HG03280 (cell line): ENCODE measurements at regions not wholly inside any gene's neighbourhood (a gene's known extent, or its start where the extent isn't known, plus 50 kb on each side); places are given as distances from the start of the nearest gene placed in this dataset.
"Not testable (repeated sequence)": the region's sequence is repeated elsewhere in the genome, so short reads cannot be mapped to it uniquely, and the experiment has no call there.

Experiments
- ATAC-seq: cut with Tn5 transposase; IDR thresholded peaks from one replicate; pipeline ENCODE4 v1.9.1; 2021; ENCODE audit warnings: mild to moderate bottlenecking, moderate library complexity; ENCODE audit not compliant: unreplicated experiment

- ATAC-seq: not testable (repeated sequence)
Observed at GRCh38 chr4:68720723-68721122, 50.3 kb upstream of the UGT2B15 start.

GRCh38 chr4:68724426-68724825 lies 54.0 kb upstream of the UGT2B15 start:
- no peak for ATAC-seq

- no peak for ATAC-seq
Observed at GRCh38 chr4:68724922-68725321, 54.5 kb upstream of the UGT2B15 start.

- ATAC-seq: peak; percentile 73
Observed at GRCh38 chr4:68732653-68733466, 62.4 kb upstream of the UGT2B15 start.

GRCh38 chr4:68734095-68734494 lies 63.6 kb upstream of the UGT2B15 start:
- ATAC-seq: no peak

- ATAC-seq: no peak
Observed at GRCh38 chr4:68735106-68735505, 64.7 kb upstream of the UGT2B15 start.

GRCh38 chr4:68736813-68737212 lies 66.4 kb upstream of the UGT2B15 start:
- ATAC-seq: no peak

- no peak for ATAC-seq
Observed at GRCh38 chr4:68738036-68738435, 67.6 kb upstream of the UGT2B15 start.

GRCh38 chr4:68744368-68744767 lies 71.4 kb upstream of the UGT2B10 start:
- no peak for ATAC-seq

GRCh38 chr4:68748181-68748991 lies 67.4 kb upstream of the UGT2B10 start:
- no peak for ATAC-seq

- ATAC-seq: no peak
Observed at GRCh38 chr4:68750555-68750954, 65.2 kb upstream of the UGT2B10 start.

- no peak for ATAC-seq
Observed at GRCh38 chr4:68751138-68751537, 64.7 kb upstream of the UGT2B10 start.

GRCh38 chr4:68765876-68766275 lies 49.9 kb upstream of the UGT2B10 start:
- no peak for ATAC-seq
